ENCODE measurements at regions not wholly inside any gene's neighbourhood (a gene's known extent, or its start where the extent isn't known, plus 50 kb on each side); places are given as distances from the start of the nearest gene placed in this dataset.
"Not testable (repeated sequence)": the region's sequence is repeated elsewhere in the genome, so short reads cannot be mapped to it uniquely, and the experiment has no call there.

GRCh38 chr2:128510701-128511397, 192.2 kb upstream of the HS6ST1 start:
- no peak for DNase-seq (ENCODE audit: low spot score)

- no peak for DNase-seq (ENCODE audit: low spot score)
Measured at GRCh38 chr2:128511731-128512378, 193.2 kb upstream of the HS6ST1 start.

- no peak for DNase-seq (ENCODE audit: low spot score)
Measured at GRCh38 chr2:128512379-128513115, 193.9 kb upstream of the HS6ST1 start.

- DNase-seq (ENCODE audit: low spot score) = no peak
Measured at GRCh38 chr2:128513116-128513960, 194.7 kb upstream of the HS6ST1 start.

GRCh38 chr2:128513961-128514283, 195.3 kb upstream of the HS6ST1 start:
- peak; percentile 56 for DNase-seq (ENCODE audit: low spot score)

- DNase-seq (ENCODE audit: low spot score) = no peak
Measured at GRCh38 chr2:128514555-128514955, 195.9 kb upstream of the HS6ST1 start.

- no peak for DNase-seq (ENCODE audit: low spot score)
Measured at GRCh38 chr2:128516938-128517337, 198.3 kb upstream of the HS6ST1 start.

GRCh38 chr2:128519028-128519427, 200.4 kb upstream of the HS6ST1 start:
- not testable (repeated sequence) for DNase-seq (ENCODE audit: low spot score)

GRCh38 chr2:128519517-128520215, 201.0 kb upstream of the HS6ST1 start:
- no peak for DNase-seq (ENCODE audit: low spot score)

GRCh38 chr2:128520340-128520739, 201.7 kb upstream of the HS6ST1 start:
- DNase-seq (ENCODE audit: low spot score) = no peak

- DNase-seq (ENCODE audit: low spot score) = no peak
Measured at GRCh38 chr2:128520791-128521190, 202.1 kb upstream of the HS6ST1 start.

GRCh38 chr2:128521482-128521881, 202.8 kb upstream of the HS6ST1 start:
- no peak for DNase-seq (ENCODE audit: low spot score)

GRCh38 chr2:128522829-128523228, 204.2 kb upstream of the HS6ST1 start:
- DNase-seq (ENCODE audit: low spot score) = no peak

GRCh38 chr2:128523457-128523856, 204.8 kb upstream of the HS6ST1 start:
- DNase-seq (ENCODE audit: low spot score) = no peak

GRCh38 chr2:128524183-128524582, 205.5 kb upstream of the HS6ST1 start:
- DNase-seq (ENCODE audit: low spot score) = no peak

GRCh38 chr2:128525653-128526052, 207.0 kb upstream of the HS6ST1 start:
- no peak for DNase-seq (ENCODE audit: low spot score)

GRCh38 chr2:128526455-128526976, 207.8 kb upstream of the HS6ST1 start:
- no peak for DNase-seq (ENCODE audit: low spot score)

- no peak for DNase-seq (ENCODE audit: low spot score)
Measured at GRCh38 chr2:128528133-128528532, 209.5 kb upstream of the HS6ST1 start.

- DNase-seq (ENCODE audit: low spot score) = no peak
Measured at GRCh38 chr2:128530025-128530573, 211.4 kb upstream of the HS6ST1 start.

GRCh38 chr2:128531856-128532255, 213.2 kb upstream of the HS6ST1 start:
- DNase-seq (ENCODE audit: low spot score) = no peak

GRCh38 chr2:128533101-128533500, 214.4 kb upstream of the HS6ST1 start:
- no peak for DNase-seq (ENCODE audit: low spot score)
